ENCODE measurements at regions not wholly inside any gene's neighbourhood (a gene's known extent, or its start where the extent isn't known, plus 50 kb on each side); places are given as distances from the start of the nearest gene placed in this dataset.
A peak's percentile ranks its signal among the peaks of the same experiment; 100 is the strongest.

- Mint-ChIP-seq H3K9me3 (peaks cover 0 to 16% (median 3%) of the 10 kb centered on the region in 9 donors), H3K27me3 (no peaks in the 10 kb centered on the region), H3K36me3 (no peaks in the 10 kb centered on the region), H3K27ac (no peak overlapping the region), H3K4me1 (no peaks in the 10 kb centered on the region), H3K4me3 (no peak overlapping the region)
- no peak for ATAC-seq
- POLR2A ChIA-PET = no interaction called here
- no peak for DNase-seq
Observed at GRCh38 chr2:155747531-155747930, 585.0 kb downstream of the NR4A2 start.

GRCh38 chr2:155733091-155733853 is 599.2 kb downstream of the NR4A2 start:
- H3K27me3 Mint-ChIP-seq = no peaks in the 10 kb centered on the region
- ATAC-seq = no peak
- no peak overlapping the region for H3K4me3 Mint-ChIP-seq

GRCh38 chr2:155730804-155731203 is 601.7 kb downstream of the NR4A2 start:
- POLR2A ChIA-PET = no interaction called here
- H3K4me1 Mint-ChIP-seq = peaks cover 0 to 2% (median 0%) of the 10 kb centered on the region in 4 donors
- H3K36me3 Mint-ChIP-seq = no peaks in the 10 kb centered on the region
- DNase-seq (no peak), ATAC-seq (no peak)
- no peaks in the 10 kb centered on the region for H3K27me3 Mint-ChIP-seq
- no peak overlapping the region for H3K27ac Mint-ChIP-seq
- H3K4me3 Mint-ChIP-seq = no peak overlapping the region
- H3K9me3 Mint-ChIP-seq = no peaks in the 10 kb centered on the region

More at GRCh38 chr2:155733091-155733853, 599.2 kb downstream of the NR4A2 start:
- H3K9me3 Mint-ChIP-seq = no peaks in the 10 kb centered on the region
- H3K27ac Mint-ChIP-seq = no peak overlapping the region
- H3K4me1 Mint-ChIP-seq = no peaks in the 10 kb centered on the region
- no peak for DNase-seq
- no peaks in the 10 kb centered on the region for H3K36me3 Mint-ChIP-seq
- POLR2A ChIA-PET = no interaction called here

DNA sequence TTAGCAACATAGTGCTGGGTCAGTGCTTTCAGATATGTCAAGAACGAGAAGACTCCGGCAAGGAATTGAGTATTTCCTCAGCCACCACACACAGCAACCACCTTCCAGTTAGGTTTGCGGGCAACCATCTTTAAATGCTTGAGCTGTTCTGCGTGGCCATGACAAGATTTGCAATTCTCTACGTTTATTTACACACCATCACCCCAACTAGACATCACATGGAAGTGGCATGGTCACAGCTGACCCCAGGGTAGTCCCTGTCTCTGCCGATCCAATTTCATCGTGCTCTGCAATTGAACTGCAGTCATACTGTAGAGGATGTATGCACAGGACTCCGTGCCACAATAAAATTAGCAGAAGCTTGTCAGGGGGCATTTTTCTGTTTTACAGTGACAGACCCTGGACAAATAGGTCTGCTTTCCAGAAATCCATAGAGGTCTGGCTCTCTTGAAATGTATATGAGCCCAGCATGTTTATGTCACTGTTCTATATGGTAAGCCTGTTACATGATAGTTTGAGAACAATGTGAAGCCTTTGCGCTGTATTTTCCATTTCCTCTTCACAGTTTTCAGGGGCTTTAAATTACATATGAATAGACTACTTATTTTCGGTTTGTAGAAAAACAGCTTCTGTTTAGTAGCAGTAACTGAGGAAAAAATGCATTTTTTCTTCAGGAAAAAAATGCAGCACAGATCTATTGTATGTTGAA is 605.2 kb downstream of the NR4A2 start:
- Mint-ChIP-seq H3K4me1 (peaks cover 0 to 2% (median 0%) of the 10 kb centered on the region in 4 donors), H3K4me3 (no peak overlapping the region), H3K27me3 (no peaks in the 10 kb centered on the region), H3K36me3 (no peaks in the 10 kb centered on the region), H3K27ac (no peak overlapping the region), H3K9me3 (no peaks in the 10 kb centered on the region)
- DNase-seq (no peak), ATAC-seq (peak in 1 of 2 donors; percentile 39)
- POLR2A ChIA-PET = no interaction called here

GRCh38 chr2:155722290-155722689 is 610.2 kb downstream of the NR4A2 start:
- DNase-seq (no peak), ATAC-seq (no peak)
- H3K4me1 Mint-ChIP-seq = peaks cover 0 to 2% (median 0%) of the 10 kb centered on the region in 4 donors
- no peaks in the 10 kb centered on the region for H3K9me3 Mint-ChIP-seq
- no peak overlapping the region for H3K27ac Mint-ChIP-seq
- no peak overlapping the region for H3K4me3 Mint-ChIP-seq
- POLR2A ChIA-PET = no interaction called here
- H3K27me3 Mint-ChIP-seq = no peaks in the 10 kb centered on the region
- H3K36me3 Mint-ChIP-seq = no peaks in the 10 kb centered on the region

GRCh38 chr2:155715705-155716104 is 616.8 kb downstream of the NR4A2 start:
- Mint-ChIP-seq H3K9me3 (no peaks in the 10 kb centered on the region), H3K27me3 (no peaks in the 10 kb centered on the region), H3K36me3 (no peaks in the 10 kb centered on the region), H3K4me1 (no peaks in the 10 kb centered on the region), H3K27ac (no peak overlapping the region), H3K4me3 (no peak overlapping the region)
- DNase-seq = no peak
- POLR2A ChIA-PET = no interaction called here
- ATAC-seq = no peak

- Mint-ChIP-seq H3K4me1 (no peaks in the 10 kb centered on the region), H3K27ac (no peak overlapping the region), H3K9me3 (no peaks in the 10 kb centered on the region), H3K36me3 (no peaks in the 10 kb centered on the region), H3K27me3 (no peaks in the 10 kb centered on the region), H3K4me3 (no peak overlapping the region)
- POLR2A ChIA-PET = no interaction called here
- DNase-seq (no peak), ATAC-seq (no peak)
Observed at GRCh38 chr2:155714983-155715382, 617.5 kb downstream of the NR4A2 start.

- H3K4me1 Mint-ChIP-seq = no peaks in the 10 kb centered on the region
Observed at GRCh38 chr2:155708071-155708470, 624.5 kb downstream of the NR4A2 start.

DNA sequence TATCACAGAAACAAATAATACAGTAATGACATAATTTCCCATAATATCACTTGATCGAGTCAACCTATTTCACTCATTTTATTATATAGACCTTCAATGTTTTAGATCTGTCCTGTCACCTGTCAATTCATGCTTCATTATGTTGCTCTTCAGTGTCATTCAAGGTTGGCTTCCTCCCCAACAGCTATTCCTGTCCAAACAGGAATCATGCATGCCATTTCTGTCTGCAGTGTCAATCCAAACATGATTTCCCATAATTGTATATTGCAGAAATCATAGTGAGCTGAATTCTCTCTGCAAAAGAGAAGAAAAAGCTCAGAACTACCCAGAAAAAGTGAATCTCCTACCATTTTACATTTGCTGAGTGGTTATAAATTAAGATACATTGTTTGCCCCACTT is 628.6 kb downstream of the NR4A2 start:
- no peak for ATAC-seq
- POLR2A ChIA-PET = no interaction called here
- DNase-seq = no peak
- Mint-ChIP-seq H3K4me3 (no peak overlapping the region), H3K9me3 (no peaks in the 10 kb centered on the region), H3K4me1 (no peaks in the 10 kb centered on the region), H3K27ac (no peak overlapping the region), H3K36me3 (no peaks in the 10 kb centered on the region), H3K27me3 (no peaks in the 10 kb centered on the region)

More at GRCh38 chr2:155708071-155708470, 624.5 kb downstream of the NR4A2 start:
- Mint-ChIP-seq H3K27me3 (no peaks in the 10 kb centered on the region), H3K9me3 (no peaks in the 10 kb centered on the region), H3K4me3 (no peak overlapping the region), H3K36me3 (no peaks in the 10 kb centered on the region), H3K27ac (no peak overlapping the region)
- ATAC-seq (no peak), DNase-seq (no peak)
- POLR2A ChIA-PET = no interaction called here

- H3K4me1 Mint-ChIP-seq = no peaks in the 10 kb centered on the region
- H3K9me3 Mint-ChIP-seq = no peaks in the 10 kb centered on the region
- DNase-seq (no peak), ATAC-seq (no peak)
- no peaks in the 10 kb centered on the region for H3K36me3 Mint-ChIP-seq
- H3K27ac Mint-ChIP-seq = no peak overlapping the region
- POLR2A ChIA-PET = no interaction called here
- no peak overlapping the region for H3K4me3 Mint-ChIP-seq
- H3K27me3 Mint-ChIP-seq = no peaks in the 10 kb centered on the region
Observed at GRCh38 chr2:155703048-155703447, 629.5 kb downstream of the NR4A2 start.

DNA sequence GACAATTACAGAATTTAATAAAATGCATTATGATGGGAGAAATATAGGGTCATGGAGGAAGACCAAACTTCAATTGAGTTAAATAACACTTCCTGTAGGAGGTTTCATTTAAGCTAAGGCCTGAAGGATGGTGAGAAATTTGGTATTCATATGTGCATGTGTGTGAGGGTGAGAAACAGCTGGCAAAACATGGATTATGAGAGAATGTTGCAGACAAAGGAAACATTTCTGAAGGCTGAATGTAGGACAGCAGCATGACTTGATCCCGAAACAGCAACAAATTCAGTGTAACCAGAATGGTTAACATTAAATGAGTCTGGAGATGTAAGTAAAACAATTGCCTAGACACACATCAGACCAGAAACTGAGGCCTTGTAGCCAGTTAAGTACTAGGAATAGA is 630.8 kb downstream of the NR4A2 start:
- POLR2A ChIA-PET = no interaction called here
- ATAC-seq (no peak), DNase-seq (no peak)
- Mint-ChIP-seq H3K27ac (no peak overlapping the region), H3K9me3 (peaks cover 0 to 2% (median 0%) of the 10 kb centered on the region in 9 donors), H3K4me1 (peaks cover 0 to 2% (median 0%) of the 10 kb centered on the region in 4 donors), H3K27me3 (peaks cover 0 to 4% (median 0%) of the 10 kb centered on the region in 5 donors), H3K4me3 (no peak overlapping the region), H3K36me3 (no peaks in the 10 kb centered on the region)

DNA sequence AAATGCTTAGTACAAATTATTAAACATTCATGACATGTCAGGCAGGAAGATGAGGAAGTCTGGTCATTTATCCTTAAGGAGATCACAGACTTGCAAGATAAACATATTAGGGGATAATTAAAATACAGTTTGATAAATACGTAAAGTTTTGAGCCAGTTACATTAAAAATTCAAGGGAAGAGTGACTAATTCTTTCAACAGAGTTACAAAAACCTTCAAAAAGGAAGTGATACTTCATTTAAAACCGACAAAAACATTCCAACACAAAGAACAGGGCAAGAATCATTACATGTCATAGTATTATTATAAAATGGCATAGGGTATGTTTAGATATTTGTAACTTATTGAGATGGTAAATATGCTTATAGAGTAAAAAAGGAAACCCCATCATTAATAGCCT is 636.0 kb downstream of the NR4A2 start:
- Mint-ChIP-seq H3K4me3 (no peak overlapping the region), H3K27ac (no peak overlapping the region), H3K9me3 (peaks cover 0 to 3% (median 0%) of the 10 kb centered on the region in 9 donors), H3K4me1 (peaks cover 0 to 2% (median 0%) of the 10 kb centered on the region in 4 donors), H3K36me3 (no peaks in the 10 kb centered on the region), H3K27me3 (peaks cover 0 to 4% (median 0%) of the 10 kb centered on the region in 5 donors)
- DNase-seq (no peak), ATAC-seq (no peak)
- POLR2A ChIA-PET = no interaction called here

GRCh38 chr2:155695505-155695904 is 637.0 kb downstream of the NR4A2 start:
- POLR2A ChIA-PET = no interaction called here
- Mint-ChIP-seq H3K9me3 (peaks cover 0 to 3% (median 0%) of the 10 kb centered on the region in 9 donors), H3K4me1 (peaks cover 0 to 2% (median 0%) of the 10 kb centered on the region in 4 donors), H3K36me3 (no peaks in the 10 kb centered on the region), H3K27ac (no peak overlapping the region), H3K27me3 (peaks cover 0 to 4% (median 0%) of the 10 kb centered on the region in 5 donors), H3K4me3 (no peak overlapping the region)
- DNase-seq (no peak), ATAC-seq (no peak)

Data from naive thymus-derived CD8-positive, alpha-beta T cell (primary cell).